OCI-LY3 (cell line): ENCODE measurements at regions not wholly inside any gene's neighbourhood (a gene's known extent, or its start where the extent isn't known, plus 50 kb on each side); places are given as distances from the start of the nearest gene placed in this dataset.

ENCODE experiments used
- EZH2phosphoT487 ChIP-seq: fragments of 200-600 bp; shearing (Covaris generic); IDR thresholded peaks from 2 replicates; pipeline ENCODE4 v1.6.1; 2018; ENCODE audit warnings: antibody characterized with exemption, mixed run types, low read depth
- TF ChIP-seq, protein P1 (sequence below): fragments of 200-600, 300-600 bp; sonication (generic); IDR thresholded peaks from 2 replicates; pipeline ENCODE4 v1.5.1; 2014; ENCODE audit warnings: antibody characterized with exemption, low read length, low read depth

GRCh38 chr6:28657769-28658465, 132.2 kb downstream of the GPX5 start:
- TF ChIP-seq, protein P1, sequence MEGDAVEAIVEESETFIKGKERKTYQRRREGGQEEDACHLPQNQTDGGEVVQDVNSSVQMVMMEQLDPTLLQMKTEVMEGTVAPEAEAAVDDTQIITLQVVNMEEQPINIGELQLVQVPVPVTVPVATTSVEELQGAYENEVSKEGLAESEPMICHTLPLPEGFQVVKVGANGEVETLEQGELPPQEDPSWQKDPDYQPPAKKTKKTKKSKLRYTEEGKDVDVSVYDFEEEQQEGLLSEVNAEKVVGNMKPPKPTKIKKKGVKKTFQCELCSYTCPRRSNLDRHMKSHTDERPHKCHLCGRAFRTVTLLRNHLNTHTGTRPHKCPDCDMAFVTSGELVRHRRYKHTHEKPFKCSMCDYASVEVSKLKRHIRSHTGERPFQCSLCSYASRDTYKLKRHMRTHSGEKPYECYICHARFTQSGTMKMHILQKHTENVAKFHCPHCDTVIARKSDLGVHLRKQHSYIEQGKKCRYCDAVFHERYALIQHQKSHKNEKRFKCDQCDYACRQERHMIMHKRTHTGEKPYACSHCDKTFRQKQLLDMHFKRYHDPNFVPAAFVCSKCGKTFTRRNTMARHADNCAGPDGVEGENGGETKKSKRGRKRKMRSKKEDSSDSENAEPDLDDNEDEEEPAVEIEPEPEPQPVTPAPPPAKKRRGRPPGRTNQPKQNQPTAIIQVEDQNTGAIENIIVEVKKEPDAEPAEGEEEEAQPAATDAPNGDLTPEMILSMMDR = no peak
- no peak for TF ChIP-seq EZH2phosphoT487
